MM.1S (cell line): ENCODE measurements at regions not wholly inside any gene's neighbourhood (a gene's known extent, or its start where the extent isn't known, plus 50 kb on each side); places are given as distances from the start of the nearest gene placed in this dataset.
"Not testable (repeated sequence)": the region's sequence is repeated elsewhere in the genome, so short reads cannot be mapped to it uniquely, and the experiment has no call there.

ENCODE experiments used
- CTCF ChIP-seq: fragments of 300-600 bp; sonication (generic); IDR thresholded peaks from 2 replicates; pipeline ENCODE4 v1.5.1; 2016; ENCODE audit warnings: antibody characterized with exemption, low read length, mixed read lengths
- EZH2 ChIP-seq: fragments of 300-600 bp; sonication (generic); optimal IDR thresholded peaks from 2 replicates; pipeline ENCODE3; 2017; ENCODE audit warnings: low read depth, mild to moderate bottlenecking, antibody characterized with exemption, low read length, mixed read lengths
- EZH2phosphoT487 ChIP-seq: fragments of 300-600 bp; sonication (generic); IDR thresholded peaks from 2 replicates; pipeline ENCODE4 v1.6.1; 2018; ENCODE audit warnings: antibody characterized with exemption, low read length

- not testable (repeated sequence) for TF ChIP-seq CTCF, EZH2, EZH2phosphoT487
These were observed 123.8 kb upstream of the UNC5B start for GRCh38 chr10:71088578-71088977.
